GM19351 (cell line): ENCODE measurements at regions not wholly inside any gene's neighbourhood (a gene's known extent, or its start where the extent isn't known, plus 50 kb on each side); places are given as distances from the start of the nearest gene placed in this dataset.

ENCODE experiments used
- ATAC-seq: cut with Tn5 transposase; IDR thresholded peaks from one replicate; pipeline ENCODE4 v1.9.1; 2021; ENCODE audit warnings: mild to moderate bottlenecking, moderate library complexity; ENCODE audit not compliant: unreplicated experiment

DNA sequence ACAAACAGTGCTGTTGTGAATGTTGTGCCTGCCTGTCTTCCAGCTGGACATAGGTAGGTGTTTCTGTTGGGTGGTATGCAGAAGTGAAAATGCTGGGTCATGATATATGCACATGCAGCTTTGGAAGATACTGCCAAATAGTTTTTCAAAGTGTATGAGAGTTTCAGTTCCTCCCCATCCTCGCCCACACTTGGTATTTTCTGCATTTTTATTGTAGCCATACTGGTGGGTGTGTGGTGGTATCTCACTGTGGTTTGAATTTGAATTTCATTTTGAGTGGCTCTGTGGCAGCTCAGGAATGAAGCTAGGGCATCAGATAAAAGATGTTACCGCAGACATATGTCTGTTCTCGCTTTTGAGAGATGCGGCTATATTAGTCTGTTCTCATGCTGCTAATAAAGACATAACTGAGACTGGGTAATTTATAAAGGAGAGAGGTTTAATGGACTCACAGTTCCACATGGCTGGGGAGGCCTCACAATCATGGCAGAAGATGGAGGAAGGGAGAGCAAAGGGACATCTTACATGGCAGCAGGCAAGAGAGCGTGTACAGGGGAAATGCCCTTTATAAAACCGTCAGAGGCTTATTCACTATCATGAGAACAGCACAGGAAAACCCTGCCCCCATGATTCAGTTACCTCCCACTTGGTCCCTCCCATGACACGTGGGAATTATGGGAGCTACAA, 183.1 kb downstream of the CAND1 start:
- ATAC-seq: peak; percentile 62

DNA sequence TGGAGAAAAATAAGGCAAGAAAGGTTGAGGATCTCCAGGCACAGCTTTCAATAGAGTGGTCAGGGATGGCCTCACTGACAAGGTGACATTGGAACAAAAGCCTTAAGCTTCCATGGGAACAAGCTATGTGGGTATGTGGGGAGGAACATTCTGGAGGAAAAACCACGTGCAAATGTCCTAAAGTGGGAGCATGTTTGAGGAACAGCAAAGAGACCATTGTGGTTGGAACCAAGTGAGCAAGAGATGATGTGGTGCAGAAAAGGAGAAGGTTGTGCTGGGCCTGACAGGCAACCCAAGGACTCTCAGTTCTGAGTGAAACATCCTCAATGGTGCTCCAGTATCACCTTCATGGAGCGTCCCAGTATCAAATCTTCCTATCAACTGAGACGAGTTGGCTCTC, 184.0 kb downstream of the CAND1 start:
- no peak for ATAC-seq

DNA sequence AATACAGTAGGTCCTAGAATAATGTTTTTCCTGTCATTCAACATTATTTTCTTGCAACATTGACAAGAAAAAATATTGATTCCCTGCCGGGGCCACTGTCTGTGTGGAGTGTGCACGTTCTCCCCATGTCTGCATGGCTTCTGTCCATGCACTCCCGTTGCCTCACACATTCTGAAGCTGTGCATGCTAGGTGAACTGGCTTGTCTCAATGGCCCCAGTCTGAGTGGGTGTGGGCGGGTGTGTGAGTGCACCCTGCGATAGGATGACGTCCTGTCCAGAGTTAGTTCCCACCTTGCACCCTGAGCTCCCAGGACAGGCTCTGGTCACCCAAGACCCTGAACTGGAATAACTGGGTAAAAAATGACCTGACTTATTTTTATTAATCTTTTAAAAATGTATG, 186.1 kb downstream of the CAND1 start:
- no peak for ATAC-seq

DNA sequence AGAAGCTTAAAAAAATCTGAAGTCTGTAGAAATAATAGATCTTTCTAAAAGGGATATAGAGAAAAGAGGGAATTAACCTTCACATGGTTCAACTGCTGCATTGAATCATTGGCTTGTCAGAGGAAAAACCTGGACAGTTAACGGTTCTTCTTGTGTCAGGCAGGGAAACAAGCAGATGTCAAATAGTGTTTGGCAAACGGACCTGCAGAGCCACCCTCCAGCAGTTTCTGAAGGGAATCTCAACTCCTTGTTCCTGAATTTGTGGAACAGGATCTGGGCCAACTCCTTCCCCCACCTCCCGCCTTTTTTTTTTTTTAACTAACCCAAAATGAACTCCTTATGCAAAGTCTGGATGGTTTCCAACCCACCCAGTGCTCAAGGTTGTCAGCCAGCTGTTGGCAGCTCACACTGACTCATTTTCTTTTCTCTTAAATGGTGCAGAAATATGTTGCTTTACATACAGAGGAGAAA, 187.3 kb downstream of the CAND1 start:
- ATAC-seq: no peak

DNA sequence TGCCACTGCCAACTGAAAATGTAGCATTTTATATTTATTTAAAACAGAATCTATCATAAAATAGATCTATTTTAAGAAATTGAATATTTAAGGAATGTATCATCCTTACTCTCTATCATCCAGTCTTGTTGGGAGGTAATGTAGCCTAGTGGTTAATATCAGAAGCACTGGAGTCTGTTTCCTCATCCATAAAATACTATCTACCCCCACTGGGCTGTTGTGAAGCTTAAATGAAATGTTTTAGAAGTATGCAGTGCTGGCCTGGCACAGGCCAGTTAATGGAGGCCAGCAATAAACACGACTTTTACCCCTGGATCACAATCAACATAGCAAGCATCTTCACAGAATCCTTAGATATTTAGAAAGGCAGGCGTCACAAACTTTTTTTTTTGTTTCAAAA, 188.0 kb downstream of the CAND1 start:
- no peak for ATAC-seq

DNA sequence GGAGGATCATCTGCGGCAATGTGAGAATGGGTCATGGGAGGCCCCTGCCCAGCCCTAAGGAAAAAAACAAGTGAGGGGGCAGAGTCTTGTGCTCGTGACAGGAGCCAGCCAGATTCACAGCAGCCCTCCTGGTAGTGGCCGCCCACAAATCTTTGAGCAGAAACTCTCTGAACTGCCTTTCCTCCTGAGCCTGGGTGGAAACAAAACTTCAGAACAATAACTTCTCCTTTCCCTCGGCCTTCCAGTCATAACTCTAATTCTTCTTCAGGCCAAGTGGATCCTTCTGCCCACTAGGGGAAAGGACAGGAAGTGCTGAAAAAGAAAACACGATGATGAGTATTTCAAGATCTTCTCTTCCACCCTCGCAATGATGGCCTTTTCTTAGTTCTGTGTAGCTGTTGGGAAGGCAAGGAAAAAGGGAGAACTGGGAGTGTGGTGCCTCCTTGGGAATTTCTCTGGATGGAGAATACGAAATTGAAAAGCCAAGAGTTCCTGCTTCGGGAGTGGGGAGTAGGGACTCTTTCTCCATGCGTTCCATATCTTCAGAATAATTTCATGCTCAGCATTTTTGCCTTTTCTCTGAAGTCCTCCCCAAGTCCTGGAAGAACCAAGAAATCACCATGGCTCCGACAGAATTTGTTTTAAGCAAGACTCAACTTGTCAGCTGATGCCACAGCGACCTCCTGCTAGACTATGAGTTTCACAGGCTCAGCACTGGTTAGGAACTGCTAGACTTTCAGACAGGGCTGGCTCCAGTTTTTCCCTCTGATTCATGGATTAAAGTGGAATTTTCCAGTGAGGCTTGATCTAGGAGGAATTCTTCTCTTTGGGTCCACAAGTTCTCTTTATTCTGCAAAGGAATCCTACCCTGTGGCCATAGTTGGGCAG, 188.9 kb downstream of the CAND1 start:
- no peak for ATAC-seq

DNA sequence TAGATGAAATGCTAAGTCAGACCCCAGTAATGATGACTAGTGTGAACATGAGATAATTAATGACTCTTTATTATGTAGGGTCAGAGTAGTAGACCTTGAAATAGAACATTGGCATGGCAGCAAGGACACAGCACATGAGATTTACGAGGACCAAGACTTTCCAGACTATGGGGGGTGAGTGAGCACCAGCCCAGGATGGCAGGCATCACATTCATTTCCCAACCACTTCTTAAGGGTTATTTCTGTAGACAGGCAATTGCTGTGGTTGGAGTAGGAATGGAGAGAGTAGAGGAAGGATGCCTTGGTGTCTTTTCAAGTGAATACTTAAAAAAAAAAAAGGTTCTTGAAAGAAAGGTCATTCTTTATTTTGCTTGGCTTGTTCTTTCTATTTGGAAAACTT, 189.4 kb upstream of the DYRK2 start:
- no peak for ATAC-seq

DNA sequence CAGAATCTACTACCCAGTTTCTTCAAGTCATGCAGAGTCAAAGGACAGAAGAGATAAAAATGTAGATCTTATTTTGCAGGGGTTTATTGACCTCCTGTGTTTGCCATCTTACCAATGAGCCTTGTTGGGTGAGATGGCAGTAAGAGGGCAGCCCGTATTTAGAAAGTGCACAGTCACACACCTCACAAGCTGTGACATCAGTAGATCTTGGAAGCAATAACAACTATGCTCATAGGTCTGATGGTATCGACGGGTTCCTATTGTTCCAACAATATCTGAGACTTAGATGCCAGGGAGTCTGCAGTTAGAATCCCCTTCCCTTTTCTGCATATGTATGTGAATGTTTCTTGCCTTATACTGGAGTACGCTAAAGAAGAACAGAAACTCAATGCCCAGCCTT, 189.0 kb upstream of the DYRK2 start:
- ATAC-seq: no peak

DNA sequence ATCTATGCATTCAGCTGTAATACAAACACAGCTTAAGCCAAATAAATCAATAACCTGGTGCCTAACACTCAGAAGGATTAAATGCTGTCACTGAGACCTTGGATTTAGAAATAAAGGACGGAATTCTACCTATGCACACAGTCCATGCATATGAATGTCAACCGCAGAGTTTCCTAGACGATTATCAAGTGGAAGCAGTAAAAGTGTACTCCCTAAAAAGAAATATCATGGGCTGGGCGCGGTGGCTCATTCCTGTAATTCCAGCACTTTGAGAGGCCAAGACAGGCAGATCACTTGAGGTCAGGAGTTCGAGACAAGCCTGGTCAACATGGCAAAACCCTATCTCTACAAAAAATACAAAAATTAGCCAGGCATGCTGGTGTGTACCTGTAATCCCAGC, 188.2 kb upstream of the DYRK2 start:
- no peak for ATAC-seq

DNA sequence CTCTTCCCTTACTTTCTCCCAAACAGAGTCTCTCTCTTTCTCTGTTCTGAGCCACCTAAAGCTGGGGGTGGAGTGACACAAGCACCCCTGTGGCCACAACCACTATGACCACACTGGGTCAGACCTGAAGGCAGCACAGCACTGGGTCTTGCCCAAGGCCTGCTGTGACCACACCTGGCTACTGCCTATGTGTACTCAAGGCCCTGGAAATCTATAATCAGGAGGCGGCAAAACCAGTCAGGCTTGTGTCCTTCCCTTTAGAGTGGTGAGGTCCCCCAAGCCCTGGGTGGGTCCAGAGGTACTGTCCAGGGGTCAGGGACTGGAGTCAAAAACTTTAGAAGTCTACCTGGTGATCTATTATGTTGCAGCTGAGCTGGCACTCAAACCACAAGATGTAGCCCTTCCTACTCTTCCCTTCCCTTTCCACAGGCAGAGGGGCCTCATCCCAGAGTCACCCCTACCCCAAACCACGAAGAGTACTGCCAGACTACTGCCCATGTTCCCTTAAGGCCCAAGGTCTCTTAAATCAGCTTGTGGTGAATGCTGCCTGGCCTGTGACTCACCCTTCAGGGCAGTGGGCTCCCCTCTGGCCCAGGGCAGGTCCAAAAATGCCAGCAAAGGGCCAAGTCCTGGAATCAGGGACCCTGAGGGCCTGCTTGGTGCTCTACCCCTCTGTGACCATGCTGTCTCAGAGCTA, 179.8 kb upstream of the DYRK2 start:
- ATAC-seq: no peak

DNA sequence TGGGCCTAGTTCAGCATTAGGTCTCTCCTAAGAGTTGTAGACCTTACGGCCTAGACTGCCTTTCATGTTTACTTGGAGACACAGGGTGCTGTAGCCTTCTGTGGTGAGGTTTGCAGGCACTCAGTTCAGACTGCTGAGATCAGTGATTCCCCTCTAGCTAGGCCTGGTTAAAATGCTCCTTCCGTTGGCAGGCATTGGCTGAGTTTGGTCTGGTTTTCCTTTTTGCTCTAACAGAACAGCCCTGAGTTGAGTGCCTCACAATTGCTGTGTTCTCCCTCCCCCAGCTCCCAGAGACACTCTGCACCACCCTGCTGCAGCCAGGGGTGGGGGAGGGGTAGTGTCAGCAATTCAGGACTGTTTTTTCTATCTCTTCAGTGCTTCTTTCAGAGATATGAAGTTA, 178.9 kb upstream of the DYRK2 start:
- no peak for ATAC-seq

DNA sequence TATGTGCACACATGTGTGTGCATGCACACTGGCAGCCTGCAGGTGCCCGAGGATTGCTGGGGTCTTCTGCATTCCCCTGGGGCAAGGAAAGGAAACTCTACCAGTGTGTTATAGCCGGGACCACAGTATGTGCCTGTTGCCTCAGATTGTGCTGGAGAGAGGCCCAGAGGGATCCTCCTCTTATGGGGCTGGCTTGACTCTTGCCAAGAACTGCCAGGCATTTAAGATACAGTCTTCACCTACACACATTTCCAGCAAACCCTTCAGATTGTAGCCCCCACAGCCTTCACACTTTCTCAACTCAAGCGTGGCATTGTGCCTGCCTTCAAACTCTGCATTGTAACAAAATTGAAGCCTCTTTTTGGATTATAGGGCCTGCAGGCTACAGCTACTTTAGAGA, 176.7 kb upstream of the DYRK2 start:
- no peak for ATAC-seq

DNA sequence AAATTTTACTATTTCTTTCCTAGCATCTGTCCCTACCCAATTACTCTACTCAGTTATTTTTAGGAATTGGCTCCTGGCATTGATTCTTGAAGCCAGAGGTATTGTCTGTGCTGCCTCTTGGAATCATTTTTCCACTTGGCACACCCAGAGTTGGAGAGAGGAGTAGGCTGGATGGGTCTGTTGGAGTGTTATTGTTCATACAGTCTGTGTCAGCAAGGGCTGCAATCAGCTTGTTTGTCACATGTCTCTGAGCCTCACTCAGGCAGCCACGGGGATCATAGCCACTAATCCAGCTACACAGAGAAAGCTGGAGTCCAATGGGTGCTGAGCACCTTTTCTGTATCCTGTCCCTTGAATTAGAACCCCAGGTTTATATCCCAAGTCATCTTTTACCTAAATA, 176.0 kb upstream of the DYRK2 start:
- no peak for ATAC-seq

DNA sequence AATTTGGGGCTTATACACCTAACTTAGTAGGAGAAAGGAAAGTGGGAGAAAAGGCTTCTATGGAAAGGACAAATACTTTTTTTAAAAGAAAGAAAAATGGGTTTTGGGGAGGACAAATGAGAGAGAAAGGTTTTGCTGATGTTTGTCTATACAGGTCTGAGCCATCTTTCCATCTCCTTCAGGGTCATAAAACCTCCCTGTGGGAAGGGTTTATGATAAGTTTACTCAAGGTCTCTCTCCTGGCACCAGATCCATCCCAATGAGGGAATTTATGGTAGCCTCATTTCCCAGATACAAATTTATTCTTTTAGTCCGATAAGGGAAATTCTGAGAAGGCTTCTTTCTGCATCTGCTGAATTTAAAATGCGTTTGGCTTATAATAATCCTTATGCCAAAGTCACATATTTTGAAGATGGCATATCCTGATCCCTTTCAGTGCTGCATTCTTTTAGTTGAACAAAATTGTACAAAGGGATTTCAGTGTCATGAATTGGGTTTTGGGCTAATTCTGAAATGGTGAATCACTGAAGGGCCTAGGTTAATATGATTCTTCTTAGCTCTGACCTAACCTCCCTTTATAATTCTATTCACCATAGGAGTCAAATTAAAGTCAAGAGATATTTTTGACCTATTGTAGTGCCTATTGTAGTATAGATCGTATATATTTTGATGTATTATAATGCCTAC, 173.5 kb upstream of the DYRK2 start:
- ATAC-seq: no peak

DNA sequence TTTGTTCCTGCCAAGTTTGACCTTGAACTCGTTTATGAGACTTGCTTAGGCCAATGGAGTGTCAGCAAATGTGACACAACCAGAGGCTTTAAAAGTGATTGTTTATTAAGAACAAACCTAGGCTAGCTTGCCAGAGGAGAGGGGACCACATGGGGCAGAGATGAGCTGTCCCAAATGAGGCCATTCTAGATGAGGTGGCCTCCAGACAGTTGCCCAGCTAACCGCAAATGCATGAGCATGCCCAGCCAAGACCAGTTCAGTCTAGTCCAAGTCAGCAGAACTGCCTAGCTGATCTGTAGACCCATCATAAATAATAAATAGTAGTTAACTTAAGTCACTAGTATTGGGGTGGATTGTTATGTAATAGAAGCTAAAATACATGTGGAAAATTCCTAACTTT, 172.8 kb upstream of the DYRK2 start:
- ATAC-seq: no peak

DNA sequence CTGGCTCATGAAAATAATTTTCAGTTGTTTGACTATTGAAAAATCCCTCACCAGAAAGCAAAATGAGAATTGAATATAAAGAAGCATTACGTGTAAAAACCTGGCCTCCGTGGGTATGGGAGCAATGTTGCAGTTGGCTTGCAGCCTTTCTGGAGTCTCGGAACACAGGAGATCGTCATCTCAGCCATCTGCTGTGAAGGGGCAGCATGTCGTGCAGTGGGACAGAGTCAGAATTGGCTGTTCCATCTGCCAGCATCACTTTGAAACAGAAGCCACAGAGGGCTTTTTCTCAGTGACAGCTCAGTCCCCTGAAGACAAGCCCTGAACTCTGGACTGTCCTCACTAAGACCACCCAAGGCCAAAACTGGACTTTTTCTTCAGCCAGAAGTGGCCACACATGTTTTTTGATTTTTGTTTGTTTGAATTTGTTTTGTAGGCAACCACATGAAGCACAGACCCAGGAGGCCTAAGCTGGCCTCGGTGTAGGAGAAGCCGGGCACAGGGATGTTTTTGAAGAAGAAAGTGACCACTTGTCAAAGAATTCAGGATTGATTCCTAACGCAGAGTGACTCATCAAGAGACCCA, 170.8 kb upstream of the DYRK2 start:
- ATAC-seq: no peak

DNA sequence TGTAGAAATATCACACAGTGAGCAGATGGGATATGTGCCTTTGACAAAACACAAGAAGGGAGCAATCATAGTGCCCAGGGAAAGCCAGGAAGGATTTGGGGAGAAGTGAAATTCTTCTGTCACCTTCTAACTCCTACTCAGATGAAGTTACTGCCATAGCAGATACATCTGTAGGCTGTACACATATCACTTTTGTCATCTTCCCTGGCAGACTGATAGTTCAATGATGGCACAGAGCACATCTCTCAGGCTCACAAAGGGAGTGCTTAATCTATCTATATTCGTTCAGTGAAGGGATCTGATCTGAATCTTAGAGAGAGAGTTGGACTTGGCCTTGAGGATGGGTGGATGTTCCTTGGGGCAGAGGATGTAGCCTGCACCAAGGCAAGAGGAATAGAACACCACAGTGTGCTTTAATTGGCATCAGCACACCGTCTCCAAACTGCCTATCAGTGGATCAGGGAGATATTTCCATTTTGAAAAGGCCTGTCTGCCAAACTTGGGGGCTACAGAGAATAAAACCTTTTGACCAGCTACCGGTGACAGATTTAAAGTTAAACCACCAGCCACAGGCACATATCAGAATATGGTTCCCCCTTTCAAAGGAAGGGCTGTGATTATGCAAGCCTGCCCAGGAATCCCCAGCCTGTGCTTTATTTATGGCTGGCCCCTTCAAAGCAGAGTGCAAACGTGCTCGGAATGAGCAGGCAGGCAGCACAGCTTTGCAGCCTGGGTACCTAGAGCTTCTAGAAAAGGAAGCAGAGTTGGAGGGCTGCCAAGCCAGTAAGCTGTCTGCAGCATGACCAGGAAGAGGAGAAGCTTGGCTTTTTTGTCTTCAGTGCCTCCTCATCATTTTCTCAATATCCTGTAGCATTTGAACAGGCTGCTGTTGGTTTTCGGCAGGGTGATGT, 165.5 kb upstream of the DYRK2 start:
- ATAC-seq: peak; percentile 36

DNA sequence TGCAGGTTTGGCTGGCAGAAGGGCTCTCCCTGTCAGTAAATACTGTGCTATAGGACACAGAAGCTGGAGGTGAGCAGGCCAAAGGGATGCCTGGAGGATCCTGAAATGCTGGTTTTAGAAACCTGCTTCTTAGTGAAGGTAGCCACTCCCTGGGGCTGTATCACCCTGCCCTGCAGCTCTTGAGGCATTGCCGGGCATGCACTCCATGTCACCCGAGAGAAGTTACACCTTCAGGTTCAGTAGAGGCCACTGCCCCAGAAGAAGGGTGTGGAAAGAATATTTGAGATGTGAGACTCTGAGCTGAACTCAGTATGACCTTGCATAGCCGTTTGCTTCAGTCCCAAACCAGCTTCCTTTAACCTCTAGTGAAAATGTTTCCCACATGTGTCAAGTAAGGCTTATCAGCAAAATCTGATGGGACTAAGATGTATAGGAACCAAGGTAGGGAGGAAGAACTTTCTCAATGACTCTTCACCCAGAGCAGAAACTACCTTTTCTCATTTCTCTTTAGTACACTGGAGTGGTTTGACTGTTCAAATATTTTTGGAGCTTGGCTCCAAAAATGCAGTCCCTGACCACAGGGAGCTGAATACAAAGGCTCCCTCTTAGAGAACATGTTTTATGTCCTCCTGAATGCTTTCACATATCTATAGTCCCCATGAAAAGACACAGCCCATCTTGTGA, 164.5 kb upstream of the DYRK2 start:
- peak; percentile 48 for ATAC-seq

DNA sequence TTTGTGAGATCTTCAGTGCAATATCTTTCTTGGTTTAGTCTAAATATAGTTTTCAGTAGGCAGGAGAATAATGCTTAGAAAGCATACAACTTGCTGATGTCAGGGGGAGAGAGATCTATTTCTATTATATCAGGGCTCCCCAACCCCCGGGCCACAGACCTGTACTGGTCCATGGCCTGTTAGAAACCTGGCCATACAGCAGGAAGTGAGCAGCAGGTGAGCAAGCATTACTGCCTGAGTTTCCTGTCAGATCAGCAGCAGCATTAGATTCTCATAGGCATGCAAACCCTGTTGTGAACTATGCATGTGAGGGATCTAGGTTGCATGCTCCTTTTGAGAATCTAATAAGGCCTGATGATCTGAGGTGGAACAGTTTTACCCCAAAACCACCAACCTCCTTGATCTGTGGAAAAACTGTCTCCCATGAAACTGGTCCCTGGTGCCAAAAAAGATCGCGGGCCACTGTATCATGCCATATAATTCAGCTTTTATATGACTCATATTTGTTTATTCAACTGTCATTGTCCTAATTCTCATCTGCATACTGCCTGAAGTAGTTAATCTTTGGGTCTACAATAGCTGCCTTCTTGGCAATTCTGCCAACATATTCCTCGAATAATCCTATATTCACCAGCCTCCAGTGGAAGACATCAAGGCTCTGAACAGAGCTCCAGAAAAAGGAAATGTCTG, 163.6 kb upstream of the DYRK2 start:
- peak; percentile 40 for ATAC-seq
